ENCODE measurements at regions not wholly inside any gene's neighbourhood (a gene's known extent, or its start where the extent isn't known, plus 50 kb on each side); places are given as distances from the start of the nearest gene placed in this dataset.
A peak's percentile ranks its signal among the peaks of the same experiment; 100 is the strongest.

GRCh38 chr13:63128716-63129115, 1713.1 kb upstream of the PCDH20 start:
- Mint-ChIP-seq H3K27me3 (no peaks in the 10 kb centered on the region), H3K4me3 (ENCODE audit: low read depth) (no peak overlapping the region), H3K4me1 (ENCODE audit: low read depth) (peaks cover 1% of the 10 kb centered on the region), H3K9me3 (ENCODE audit: low read depth) (no peaks in the 10 kb centered on the region), H3K27ac (no peak overlapping the region), H3K36me3 (ENCODE audit: insufficient read depth) (no peaks in the 10 kb centered on the region)
- no peak for TF ChIP-seq CTCF (IDR thresholded peaks at IDR 0.05; ENCODE audit: unreplicated experiment)
- no peak for DNase-seq (ENCODE audit: low spot score, unreplicated experiment)

GRCh38 chr13:63124863-63125262, 1709.2 kb upstream of the PCDH20 start:
- H3K27me3 Mint-ChIP-seq: no peaks in the 10 kb centered on the region
- peak; percentile 75 for TF ChIP-seq CTCF (IDR thresholded peaks at IDR 0.05; ENCODE audit: unreplicated experiment)
- no peak for DNase-seq (ENCODE audit: low spot score, unreplicated experiment)
- H3K4me3 Mint-ChIP-seq (ENCODE audit: low read depth): no peak overlapping the region
- no peak overlapping the region for H3K27ac Mint-ChIP-seq
- no peaks in the 10 kb centered on the region for H3K36me3 Mint-ChIP-seq (ENCODE audit: insufficient read depth)
- H3K9me3 Mint-ChIP-seq (ENCODE audit: low read depth): no peaks in the 10 kb centered on the region
- peaks cover 4% of the 10 kb centered on the region for H3K4me1 Mint-ChIP-seq (ENCODE audit: low read depth)

GRCh38 chr13:63120883-63121282, 1705.2 kb upstream of the PCDH20 start:
- Mint-ChIP-seq H3K9me3 (ENCODE audit: low read depth) (no peaks in the 10 kb centered on the region), H3K4me3 (ENCODE audit: low read depth) (no peak overlapping the region), H3K36me3 (ENCODE audit: insufficient read depth) (no peaks in the 10 kb centered on the region), H3K27me3 (no peaks in the 10 kb centered on the region), H3K4me1 (ENCODE audit: low read depth) (peaks cover 4% of the 10 kb centered on the region), H3K27ac (no peak overlapping the region)
- DNase-seq (ENCODE audit: low spot score, unreplicated experiment): no peak
- TF ChIP-seq CTCF (IDR thresholded peaks at IDR 0.05; ENCODE audit: unreplicated experiment): no peak

- Mint-ChIP-seq H3K4me3 (ENCODE audit: low read depth) (no peak overlapping the region), H3K36me3 (ENCODE audit: insufficient read depth) (no peaks in the 10 kb centered on the region), H3K4me1 (ENCODE audit: low read depth) (peaks cover 1% of the 10 kb centered on the region), H3K27ac (no peak overlapping the region), H3K9me3 (ENCODE audit: low read depth) (no peaks in the 10 kb centered on the region), H3K27me3 (no peaks in the 10 kb centered on the region)
- no peak for TF ChIP-seq CTCF (IDR thresholded peaks at IDR 0.05; ENCODE audit: unreplicated experiment)
- DNase-seq (ENCODE audit: low spot score, unreplicated experiment): no peak
Measured at GRCh38 chr13:63117710-63118109, 1702.1 kb upstream of the PCDH20 start.

- Mint-ChIP-seq H3K4me3 (ENCODE audit: low read depth) (no peak overlapping the region), H3K4me1 (ENCODE audit: low read depth) (no peaks in the 10 kb centered on the region), H3K27me3 (no peaks in the 10 kb centered on the region), H3K36me3 (ENCODE audit: insufficient read depth) (no peaks in the 10 kb centered on the region), H3K9me3 (ENCODE audit: low read depth) (no peaks in the 10 kb centered on the region), H3K27ac (no peak overlapping the region)
- TF ChIP-seq CTCF (IDR thresholded peaks at IDR 0.05; ENCODE audit: unreplicated experiment): no peak
- no peak for DNase-seq (ENCODE audit: low spot score, unreplicated experiment)
Measured at GRCh38 chr13:63112799-63113395, 1697.2 kb upstream of the PCDH20 start.
